Esophagus squamous epithelium (tissue), 5 donors: ENCODE measurements at regions not wholly inside any gene's neighbourhood (a gene's known extent, or its start where the extent isn't known, plus 50 kb on each side); places are given as distances from the start of the nearest gene placed in this dataset.

Experiments
- DNase-seq: peaks from one replicate; lab custom pipeline; 2025; lab: John Stamatoyannopoulos, UW
- H3K27ac ChIP-seq, 4 donors: fragments of 200-600 bp; sonication (generic); one replicate each; pipeline ENCODE4 v1.5.1; 2016 to 2019; ENCODE audit warnings: mild to moderate bottlenecking in 1 of 4
- H3K27me3 ChIP-seq, 4 donors: fragments of 200-600 bp; sonication (generic); 1 replicate in 3 of 4; 2 replicates in 1 of 4; pipeline versions ENCODE4 v1.5.1 to v1.6.0; 2017 to 2021; ENCODE audit warnings: antibody characterized with exemption in 1 of 4
- H3K36me3 ChIP-seq, 3 donors: fragments of 200-600 bp; sonication (generic); one replicate each; pipeline ENCODE4 v1.5.1; 2016 to 2019
- H3K4me1 ChIP-seq, 3 donors: fragments of 200-600 bp; sonication (generic); one replicate each; pipeline ENCODE4 v1.5.1; 2017 to 2019
- H3K4me3 ChIP-seq, 4 donors: fragments of 200-600 bp; sonication (generic); 1 replicate in 3 of 4; 2 replicates in 1 of 4; pipeline ENCODE4 v1.5.1; 2016 to 2019; ENCODE audit warnings: mild to moderate bottlenecking in 2 of 4, moderate library complexity in 1 of 4
- H3K9me3 ChIP-seq, 3 donors: fragments of 200-600 bp; sonication (generic); one replicate each; pipeline ENCODE4 v1.5.1; 2016 to 2019
- CTCF ChIP-seq, 6 experiments: fragments of 450-650 bp in 4 of 6; fragments of 200-600 bp in 2 of 6; sonication (generic) in 2 of 6; IDR thresholded peaks; one replicate each; pipeline ENCODE4 v1.5.1; 2016 to 2019; ENCODE audit warnings: antibody characterized with exemption in 6 of 6, mild to moderate bottlenecking in 4 of 6, moderate library complexity in 4 of 6
- POLR2A ChIP-seq, 4 donors: fragments of 450-650 bp; IDR thresholded peaks; one replicate each; pipeline ENCODE4 v1.6.1; 2017; ENCODE audit warnings: antibody characterized with exemption in 4 of 4, mild to moderate bottlenecking in 4 of 4, moderate library complexity in 3 of 4
- WGBS, 2 donors: methylation state at CpG; one replicate each; pipeline ENCODE4 v1.1.5; 2018; 5-methylcytosine and 5-hydroxymethylcytosine counted together
- intact Hi-C: fragments of 100-400 bp; cut with DNase I; formaldehyde crosslinking; loops from one replicate; pipeline ENCODE4 v1.15.0; 2022
- donor health status: DM: yes; HTN: yes; CAD: no.

- Histone ChIP-seq H3K36me3 (no peaks in the 10 kb centered on the region), H3K27me3 (peaks cover 0 to 23% (median 0%) of the 10 kb centered on the region in 4 donors), H3K4me3 (peak overlapping the region in 1 of 4 donors; percentile 34), H3K4me1 (peaks cover 0 to 10% (median 9%) of the 10 kb centered on the region in 3 donors), H3K27ac (no peak overlapping the region), H3K9me3 (no peaks in the 10 kb centered on the region)
- WGBS, 2 donors = 11 to 16% methylated on average over 11 of the region's 11 CpGs
- TF ChIP-seq POLR2A (IDR thresholded peaks at IDR 0.05) = no peak
- TF ChIP-seq CTCF (IDR thresholded peaks at IDR 0.05) = no peak
- intact Hi-C loops = no loop called here
- no peak for DNase-seq
These were observed 166.8 kb upstream of the TMEM260 start for GRCh38 chr14:56412468-56413434.

DNA sequence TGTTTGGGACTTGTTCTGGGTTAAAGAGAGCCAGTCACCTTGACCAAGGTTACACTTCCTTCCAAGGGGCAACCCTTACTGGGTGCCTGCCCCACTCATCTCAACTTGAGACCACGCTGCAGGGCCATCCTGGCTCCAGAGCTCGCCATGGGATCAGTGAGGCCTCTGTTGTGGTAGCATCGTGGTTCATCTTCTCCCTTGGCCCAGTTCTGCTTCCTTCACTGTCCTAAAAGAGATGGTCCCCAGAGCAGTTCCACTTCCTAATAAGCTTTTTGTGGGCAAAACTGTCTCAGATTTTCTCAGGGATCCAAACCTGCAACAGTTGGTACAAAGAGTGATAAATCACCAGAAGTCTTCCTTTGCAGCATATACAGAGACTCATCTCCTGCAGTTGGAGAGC is 165.9 kb upstream of the TMEM260 start:
- DNase-seq = no peak
- no peaks in the 10 kb centered on the region for H3K9me3 ChIP-seq
- no peak overlapping the region for H3K4me3 ChIP-seq
- H3K36me3 ChIP-seq = no peaks in the 10 kb centered on the region
- no peak for TF ChIP-seq CTCF (IDR thresholded peaks at IDR 0.05)
- TF ChIP-seq POLR2A (IDR thresholded peaks at IDR 0.05) = no peak
- intact Hi-C loops = no loop called here
- peaks cover 0 to 10% (median 9%) of the 10 kb centered on the region in 3 donors for H3K4me1 ChIP-seq
- no peak overlapping the region for H3K27ac ChIP-seq
- 82% methylated on average over 3 of the region's 3 CpGs; no CpG with 5 or more reads in 1 of the 2 donors for WGBS, 2 donors
- H3K27me3 ChIP-seq = peaks cover 0 to 23% (median 0%) of the 10 kb centered on the region in 4 donors

DNA sequence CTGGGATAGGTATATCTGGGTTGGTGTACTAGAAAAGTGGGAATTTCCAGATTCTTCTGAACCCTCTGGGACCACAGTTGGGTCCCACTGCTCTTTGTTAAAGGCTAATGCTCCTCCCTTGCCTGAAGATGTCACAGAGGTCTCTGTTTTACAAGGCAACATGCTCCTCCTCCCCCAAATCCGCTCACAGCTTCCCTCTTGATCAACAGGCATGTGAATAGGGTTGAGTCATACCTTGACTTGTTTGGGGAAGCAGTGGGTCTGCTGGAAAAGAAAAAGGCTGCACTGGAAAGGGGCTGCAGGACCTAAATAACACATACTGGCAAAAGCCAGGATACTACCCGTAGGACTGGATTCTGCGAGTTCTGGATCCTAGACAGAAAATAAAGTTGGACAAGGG is 165.4 kb upstream of the TMEM260 start:
- intact Hi-C loops = no loop called here
- Histone ChIP-seq H3K36me3 (no peaks in the 10 kb centered on the region), H3K4me1 (peaks cover 0 to 12% (median 9%) of the 10 kb centered on the region in 3 donors), H3K27me3 (peaks cover 0 to 20% (median 0%) of the 10 kb centered on the region in 4 donors), H3K27ac (no peak overlapping the region), H3K4me3 (no peak overlapping the region), H3K9me3 (no peaks in the 10 kb centered on the region)
- DNase-seq = no peak
- no peak for TF ChIP-seq POLR2A (IDR thresholded peaks at IDR 0.05)
- no peak for TF ChIP-seq CTCF (IDR thresholded peaks at IDR 0.05)
- 91 to 93% methylated on average over 2 of the region's 3 CpGs for WGBS, 2 donors

DNA sequence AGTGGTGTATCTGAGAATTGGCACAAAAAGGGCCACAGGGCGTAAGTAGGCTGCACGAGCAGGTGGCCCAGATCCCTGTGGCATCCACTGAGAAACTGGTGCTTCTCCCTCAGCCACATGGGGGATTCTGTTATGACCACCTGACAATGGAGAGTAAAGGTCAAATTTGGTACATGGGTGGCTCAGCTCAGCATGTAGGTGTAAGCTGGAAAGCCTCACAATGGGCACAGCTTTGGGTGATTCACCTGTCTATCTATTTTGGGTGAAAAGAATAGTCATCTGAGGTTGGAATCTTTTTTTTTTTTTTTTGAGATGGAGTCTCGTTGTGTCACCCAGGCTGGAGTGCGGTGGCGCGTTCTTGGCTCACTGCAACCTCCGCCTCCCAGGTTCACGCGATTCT is 163.4 kb upstream of the TMEM260 start:
- Histone ChIP-seq H3K9me3 (no peaks in the 10 kb centered on the region), H3K36me3 (no peaks in the 10 kb centered on the region), H3K4me3 (no peak overlapping the region), H3K27ac (no peak overlapping the region), H3K4me1 (peaks cover 0 to 15% (median 9%) of the 10 kb centered on the region in 3 donors), H3K27me3 (peaks cover 0 to 8% (median 0%) of the 10 kb centered on the region in 4 donors)
- WGBS, 2 donors = 83 to 86% methylated on average over 6 to 9 of the region's 9 CpGs
- intact Hi-C loops = no loop called here
- no peak for TF ChIP-seq POLR2A (IDR thresholded peaks at IDR 0.05)
- no peak for TF ChIP-seq CTCF (IDR thresholded peaks at IDR 0.05)
- no peak for DNase-seq

DNA sequence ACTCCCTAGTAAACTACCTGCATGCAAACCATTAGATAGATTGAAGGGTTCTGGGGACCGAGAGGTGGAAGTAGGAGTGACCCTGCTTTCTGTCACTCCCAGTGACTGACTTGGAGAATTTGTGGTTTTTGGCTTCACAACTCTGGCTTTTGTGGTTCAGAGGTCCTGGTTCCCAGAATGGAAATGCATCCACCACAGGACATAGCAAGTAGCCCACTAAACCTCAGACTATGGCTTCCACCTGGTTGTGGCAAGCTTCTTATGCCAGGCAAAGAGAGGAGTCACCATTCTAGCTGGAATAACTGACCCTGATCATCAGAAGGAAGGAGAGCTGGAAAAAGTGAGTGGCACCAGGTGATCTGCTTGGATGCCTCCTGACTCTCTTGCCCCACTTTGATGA is 162.4 kb upstream of the TMEM260 start:
- Histone ChIP-seq H3K36me3 (no peaks in the 10 kb centered on the region), H3K9me3 (no peaks in the 10 kb centered on the region), H3K27ac (no peak overlapping the region), H3K27me3 (peaks cover 0 to 4% (median 0%) of the 10 kb centered on the region in 4 donors), H3K4me3 (no peak overlapping the region), H3K4me1 (peaks cover 0 to 14% (median 9%) of the 10 kb centered on the region in 3 donors)
- 57% methylated on average over 1 of the region's 1 CpG; no CpG with 5 or more reads in 1 of the 2 donors for WGBS, 2 donors
- no peak for DNase-seq
- TF ChIP-seq POLR2A (IDR thresholded peaks at IDR 0.05) (no peak), CTCF (IDR thresholded peaks at IDR 0.05) (no peak)
- intact Hi-C loops = no loop called here
